HAP-1 (cell line): ENCODE measurements at regions not wholly inside any gene's neighbourhood (a gene's known extent, or its start where the extent isn't known, plus 50 kb on each side); places are given as distances from the start of the nearest gene placed in this dataset.
A peak's percentile ranks its signal among the peaks of the same experiment; 100 is the strongest.

Source experiments
- DNase-seq, 2 experiments: peaks; one replicate each; pipeline ENCODE4 v3.0.0-alpha.2; 2016 to 2020; ENCODE audit warnings: low spot score in 2 of 2
- H3K27me3 ChIP-seq: fragments of 250-450 bp; sonication (Bioruptor Pico); 2 replicates; pipeline ENCODE4 v1.5.1; 2020; ENCODE audit warnings: low read depth, mild to moderate bottlenecking, moderate library complexity
- H3K36me3 ChIP-seq: fragments of 250-450 bp; sonication (Bioruptor Pico); replicated peaks from 2 replicates; pipeline ENCODE4 v1.5.1; 2020; ENCODE audit warnings: mild to moderate bottlenecking
- H3K4me1 ChIP-seq: fragments of 250-450 bp; sonication (Bioruptor Pico); 2 replicates; pipeline ENCODE4 v1.5.1; 2020; ENCODE audit warnings: mild to moderate bottlenecking
- H3K4me3 ChIP-seq: fragments of 250-450 bp; sonication (Bioruptor Pico); 2 replicates; pipeline ENCODE4 v1.5.1; 2020; ENCODE audit warnings: mild to moderate bottlenecking, moderate library complexity
- H3K9me3 ChIP-seq: fragments of 250-450 bp; sonication (Bioruptor Pico); 2 replicates; pipeline ENCODE4 v1.5.1; 2020; ENCODE audit warnings: mild to moderate bottlenecking, moderate library complexity
- in situ Hi-C: fragments of 300-500 bp; cut with MboI; formaldehyde crosslinking; loops from 3 replicates; pipeline ENCODE4 v1.14.3; 2020; ENCODE audit warnings: low sequenced_read_pairs, inconsistent platforms, mixed read lengths

GRCh38 chr21:16573578-16573977 is 843.8 kb downstream of the USP25 start:
- DNase-seq: no peak
- Histone ChIP-seq H3K27me3 (no peaks in the 10 kb centered on the region), H3K36me3 (no peaks in the 10 kb centered on the region), H3K4me1 (peaks cover 22% of the 10 kb centered on the region), H3K9me3 (no peaks in the 10 kb centered on the region), H3K4me3 (no peak overlapping the region)
- in situ Hi-C loops: no loop called here

DNA sequence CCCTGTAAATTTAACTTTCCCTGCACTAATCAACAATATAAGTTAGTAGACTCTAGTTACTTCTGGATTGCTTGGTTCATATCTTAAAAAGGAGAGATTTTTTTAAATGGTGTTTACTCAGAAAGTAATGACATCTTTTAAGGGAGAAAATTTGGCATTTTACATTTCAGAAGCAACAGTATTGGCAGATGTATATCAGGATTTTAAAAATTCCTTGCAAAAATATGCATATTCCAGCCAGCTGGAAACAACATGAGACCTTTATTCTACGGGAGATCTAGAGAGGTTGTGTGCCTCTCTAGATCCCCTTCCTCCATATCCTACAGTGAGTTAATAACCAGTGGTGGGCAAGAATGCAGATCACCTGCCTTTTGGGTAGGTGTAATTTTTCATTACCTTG is 848.2 kb downstream of the USP25 start:
- H3K4me1 ChIP-seq: peaks cover 14% of the 10 kb centered on the region
- in situ Hi-C loops: no loop called here

GRCh38 chr21:16578912-16579311 is 849.1 kb downstream of the USP25 start:
- Histone ChIP-seq H3K4me1 (peaks cover 14% of the 10 kb centered on the region), H3K4me3 (no peak overlapping the region), H3K36me3 (no peaks in the 10 kb centered on the region), H3K9me3 (no peaks in the 10 kb centered on the region), H3K27me3 (no peaks in the 10 kb centered on the region)
- in situ Hi-C loops: no loop called here
- no peak for DNase-seq

More for the DNA sequence above, 848.2 kb downstream of the USP25 start:
- Histone ChIP-seq H3K27me3 (no peaks in the 10 kb centered on the region), H3K9me3 (no peaks in the 10 kb centered on the region), H3K4me3 (no peak overlapping the region), H3K36me3 (no peaks in the 10 kb centered on the region)
- DNase-seq: no peak

DNA sequence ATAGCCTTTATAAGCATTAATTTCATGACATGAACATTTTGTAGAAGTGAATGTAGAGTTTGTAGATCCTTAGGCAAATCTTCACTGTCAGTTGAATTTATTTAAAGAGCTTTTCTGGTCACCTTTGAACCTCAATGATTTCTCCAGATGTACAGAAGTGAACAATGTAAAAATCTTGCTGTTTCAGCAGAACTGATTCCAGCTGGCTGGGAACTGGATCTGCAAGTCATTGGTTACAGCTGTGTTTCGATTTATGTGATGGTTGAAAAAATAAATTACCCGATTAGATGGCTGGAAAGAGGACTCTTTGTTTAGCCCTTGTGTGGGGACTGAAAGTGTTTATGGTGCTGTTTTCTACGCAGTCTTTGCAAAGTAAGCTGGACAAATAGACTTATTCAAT is 849.8 kb downstream of the USP25 start:
- H3K27me3 ChIP-seq: no peaks in the 10 kb centered on the region
- H3K36me3 ChIP-seq: no peaks in the 10 kb centered on the region
- H3K9me3 ChIP-seq: no peaks in the 10 kb centered on the region
- in situ Hi-C loops: no loop called here
- no peak for DNase-seq
- no peak overlapping the region for H3K4me3 ChIP-seq
- peaks cover 14% of the 10 kb centered on the region for H3K4me1 ChIP-seq

DNA sequence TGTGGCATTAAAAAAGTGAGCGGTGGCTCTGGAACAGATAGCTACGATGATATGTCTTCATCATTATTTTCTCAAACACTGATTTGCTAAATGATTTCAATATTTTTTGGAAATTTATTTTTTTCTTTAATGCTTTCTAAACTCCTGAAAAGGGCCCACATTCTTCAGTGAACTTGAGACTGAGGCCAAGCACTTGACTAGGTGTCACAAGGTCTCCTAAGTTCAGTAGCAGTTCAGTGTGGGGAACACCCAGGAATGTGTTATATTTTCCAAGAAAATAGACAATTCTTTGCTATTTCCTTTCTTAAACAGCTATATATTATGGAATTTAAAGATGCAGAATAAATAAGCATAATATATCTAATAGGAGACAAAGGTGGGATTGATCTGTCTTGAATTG is 850.9 kb downstream of the USP25 start:
- no peak for DNase-seq
- peaks cover 14% of the 10 kb centered on the region for H3K4me1 ChIP-seq
- H3K9me3 ChIP-seq: no peaks in the 10 kb centered on the region
- in situ Hi-C loops: no loop called here
- no peak overlapping the region for H3K4me3 ChIP-seq
- no peaks in the 10 kb centered on the region for H3K36me3 ChIP-seq
- no peaks in the 10 kb centered on the region for H3K27me3 ChIP-seq

DNA sequence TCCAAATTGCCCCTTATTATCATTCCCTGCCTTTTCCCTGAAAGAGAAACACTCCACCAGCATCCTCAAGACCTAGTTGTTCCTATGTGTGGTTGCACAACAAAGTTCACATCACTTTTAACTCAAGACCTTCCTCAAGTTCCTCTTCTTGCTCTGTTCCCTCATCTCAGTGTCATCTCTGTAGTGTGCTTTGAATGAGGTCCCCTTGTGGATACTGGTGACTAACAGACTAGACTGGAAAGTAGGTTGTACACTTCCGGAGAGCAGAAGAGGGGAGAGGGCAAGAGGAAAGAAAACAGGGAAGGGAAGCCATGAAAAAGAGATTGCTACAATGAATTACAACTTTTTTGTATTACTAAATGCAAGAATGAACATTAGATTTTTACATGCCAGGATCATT is 853.8 kb downstream of the USP25 start:
- Histone ChIP-seq H3K4me1 (peaks cover 22% of the 10 kb centered on the region), H3K9me3 (no peaks in the 10 kb centered on the region), H3K36me3 (no peaks in the 10 kb centered on the region), H3K4me3 (no peak overlapping the region), H3K27me3 (no peaks in the 10 kb centered on the region)
- in situ Hi-C loops: no loop called here
- DNase-seq: no peak

DNA sequence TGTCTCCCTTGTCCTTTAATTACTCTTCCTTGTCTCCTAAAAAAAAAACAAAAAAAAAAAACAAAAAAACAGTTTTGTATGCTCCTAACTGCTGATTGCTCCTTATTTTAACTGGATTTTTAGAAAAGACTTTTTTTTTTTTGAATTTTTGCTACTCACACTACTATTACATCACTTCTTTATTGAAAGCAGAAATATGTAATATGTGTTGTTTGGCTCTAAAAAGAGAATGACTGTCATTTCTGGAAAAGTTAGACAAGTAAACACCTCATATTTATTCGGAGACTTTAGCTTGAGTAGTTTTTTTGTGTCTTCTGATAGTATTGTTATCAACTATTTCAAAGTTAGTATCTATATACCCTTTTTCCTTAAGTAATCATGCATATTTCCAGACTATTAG is 855.0 kb downstream of the USP25 start:
- Histone ChIP-seq H3K27me3 (no peaks in the 10 kb centered on the region), H3K36me3 (no peaks in the 10 kb centered on the region), H3K4me3 (no peak overlapping the region), H3K4me1 (peaks cover 15% of the 10 kb centered on the region), H3K9me3 (no peaks in the 10 kb centered on the region)
- in situ Hi-C loops: no loop called here
- DNase-seq: no peak

DNA sequence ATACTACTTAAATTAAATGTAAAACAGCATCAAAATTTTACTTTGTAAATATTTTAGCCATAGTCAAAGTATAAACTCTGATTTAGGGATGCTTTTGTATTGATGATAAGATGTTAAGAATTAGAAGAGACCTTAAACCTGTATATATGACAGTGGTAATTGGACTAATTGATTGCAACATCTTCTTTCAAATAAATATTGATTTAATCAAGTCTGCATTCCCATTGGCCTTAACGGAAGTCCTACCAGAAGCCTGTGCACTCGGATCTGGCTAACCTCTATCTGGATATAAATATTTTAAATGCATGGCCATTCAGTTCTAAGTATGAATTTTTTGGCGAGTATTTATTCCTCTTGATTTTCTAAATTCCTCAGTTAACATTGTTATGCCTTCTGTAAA is 856.1 kb downstream of the USP25 start:
- DNase-seq: no peak
- in situ Hi-C loops: no loop called here
- H3K36me3 ChIP-seq: no peaks in the 10 kb centered on the region
- H3K4me3 ChIP-seq: no peak overlapping the region
- no peaks in the 10 kb centered on the region for H3K9me3 ChIP-seq
- peaks cover 8% of the 10 kb centered on the region; the same call in 1 of the 2 replicates for H3K4me1 ChIP-seq
- no peaks in the 10 kb centered on the region for H3K27me3 ChIP-seq

DNA sequence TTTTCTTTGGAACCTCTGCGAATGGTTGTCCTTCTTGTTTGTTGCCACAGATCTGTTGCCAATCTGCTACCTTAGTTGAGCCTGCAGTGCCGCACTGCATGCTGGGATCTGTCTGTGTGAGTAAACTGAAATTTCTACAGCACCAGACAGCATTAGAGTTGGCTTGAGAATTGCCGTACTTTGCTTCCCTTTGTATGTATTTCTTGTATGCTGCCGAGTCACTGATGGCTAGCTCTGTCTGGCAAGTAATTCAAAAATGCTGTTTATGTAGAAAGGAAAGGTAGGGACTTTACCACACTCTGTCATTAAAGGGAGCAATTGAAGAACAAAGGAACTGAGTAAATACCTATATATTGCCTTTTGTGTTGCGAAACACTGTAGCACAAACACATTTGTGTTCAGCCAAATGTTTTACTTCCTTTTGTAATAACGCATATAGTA is 857.4 kb downstream of the USP25 start:
- H3K4me1 ChIP-seq: peaks cover 8% of the 10 kb centered on the region; the same call in 1 of the 2 replicates
- DNase-seq: peak in 1 of 2 experiments; percentile 46
- H3K36me3 ChIP-seq: no peaks in the 10 kb centered on the region
- H3K4me3 ChIP-seq: no peak overlapping the region
- in situ Hi-C loops: no loop called here
- H3K27me3 ChIP-seq: no peaks in the 10 kb centered on the region
- no peaks in the 10 kb centered on the region for H3K9me3 ChIP-seq

- Histone ChIP-seq H3K36me3 (no peaks in the 10 kb centered on the region), H3K4me1 (peaks cover 8% of the 10 kb centered on the region; the same call in 1 of the 2 replicates), H3K9me3 (no peaks in the 10 kb centered on the region), H3K4me3 (no peak overlapping the region), H3K27me3 (no peaks in the 10 kb centered on the region)
- DNase-seq: no peak
- in situ Hi-C loops: no loop called here
These were observed 858.0 kb downstream of the USP25 start for GRCh38 chr21:16587681-16588375.

DNA sequence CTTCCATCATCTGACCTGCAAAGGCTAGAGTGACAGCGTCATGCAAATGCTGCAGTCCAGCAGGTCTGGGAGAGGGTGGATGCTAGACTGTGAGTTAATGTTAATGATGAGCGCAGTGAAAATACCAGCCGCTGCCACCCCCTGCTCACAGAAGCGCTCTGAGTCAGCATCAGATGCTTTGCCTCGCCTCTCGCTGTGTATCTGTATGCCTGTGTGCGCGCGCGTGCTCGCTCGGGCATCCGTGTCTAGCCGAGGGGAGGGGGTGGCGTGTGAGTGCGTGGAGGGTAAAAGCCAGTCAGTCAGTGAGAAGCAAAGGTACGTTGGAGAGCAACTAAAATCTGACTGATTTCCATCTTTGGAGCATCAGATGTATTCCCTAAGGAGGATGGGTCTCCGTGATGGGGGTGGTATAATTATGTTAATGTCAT is 858.7 kb downstream of the USP25 start:
- DNase-seq: no peak
- no peak overlapping the region for H3K4me3 ChIP-seq
- in situ Hi-C loops: no loop called here
- no peaks in the 10 kb centered on the region for H3K9me3 ChIP-seq
- H3K36me3 ChIP-seq: no peaks in the 10 kb centered on the region
- no peaks in the 10 kb centered on the region for H3K27me3 ChIP-seq
- H3K4me1 ChIP-seq: peaks cover 8% of the 10 kb centered on the region; the same call in 1 of the 2 replicates

GRCh38 chr21:16589006-16589898 is 859.5 kb downstream of the USP25 start:
- DNase-seq: no peak
- Histone ChIP-seq H3K9me3 (no peaks in the 10 kb centered on the region), H3K36me3 (no peaks in the 10 kb centered on the region), H3K4me3 (no peak overlapping the region), H3K27me3 (no peaks in the 10 kb centered on the region), H3K4me1 (peaks cover 8% of the 10 kb centered on the region; the same call in 1 of the 2 replicates)
- in situ Hi-C loops: no loop called here

GRCh38 chr21:16590186-16590585 is 860.4 kb downstream of the USP25 start:
- Histone ChIP-seq H3K27me3 (no peaks in the 10 kb centered on the region), H3K36me3 (no peaks in the 10 kb centered on the region), H3K4me1 (peaks cover 14% of the 10 kb centered on the region), H3K9me3 (no peaks in the 10 kb centered on the region), H3K4me3 (no peak overlapping the region)
- in situ Hi-C loops: no loop called here
- DNase-seq: no peak

DNA sequence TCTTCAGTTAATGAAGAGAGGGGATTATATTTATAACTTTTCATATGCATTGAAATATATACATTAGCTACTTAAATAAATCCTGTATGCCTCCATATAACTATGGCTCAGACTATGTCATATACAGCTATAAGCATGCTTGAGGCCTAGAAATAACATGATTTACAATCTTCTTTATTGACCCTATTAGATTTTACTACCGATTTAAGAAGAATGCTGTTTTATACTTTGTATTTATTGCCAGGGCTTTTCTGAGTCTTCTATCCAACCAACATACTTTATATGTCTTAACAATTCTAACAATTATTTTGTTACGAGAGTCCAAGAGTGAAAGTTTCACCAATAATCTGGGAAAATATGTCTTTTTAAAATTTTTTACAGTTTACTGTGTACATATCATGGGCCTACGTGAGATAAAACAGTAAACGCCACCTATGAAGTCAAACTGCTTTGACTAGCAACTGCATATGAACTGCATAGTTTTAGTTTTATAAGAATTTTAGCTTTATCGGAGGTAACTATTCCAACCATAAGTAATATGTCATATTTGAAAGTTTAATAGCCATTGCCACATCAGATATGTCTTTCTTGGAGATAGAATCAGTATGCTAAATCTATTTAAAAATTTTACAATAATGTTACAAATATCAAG is 861.0 kb downstream of the USP25 start:
- no peaks in the 10 kb centered on the region for H3K9me3 ChIP-seq
- DNase-seq: no peak
- no peak overlapping the region for H3K4me3 ChIP-seq
- no peaks in the 10 kb centered on the region for H3K36me3 ChIP-seq
- in situ Hi-C loops: no loop called here
- H3K4me1 ChIP-seq: peaks cover 14% of the 10 kb centered on the region
- no peaks in the 10 kb centered on the region for H3K27me3 ChIP-seq
